GM18519 (cell line): ENCODE measurements at regions not wholly inside any gene's neighbourhood (a gene's known extent, or its start where the extent isn't known, plus 50 kb on each side); places are given as distances from the start of the nearest gene placed in this dataset.

Experiments
- ATAC-seq: cut with Tn5 transposase; IDR thresholded peaks from one replicate; pipeline ENCODE4 v1.9.1; 2021; ENCODE audit warnings: mild to moderate bottlenecking, moderate library complexity; ENCODE audit not compliant: unreplicated experiment, low FRiP score

DNA sequence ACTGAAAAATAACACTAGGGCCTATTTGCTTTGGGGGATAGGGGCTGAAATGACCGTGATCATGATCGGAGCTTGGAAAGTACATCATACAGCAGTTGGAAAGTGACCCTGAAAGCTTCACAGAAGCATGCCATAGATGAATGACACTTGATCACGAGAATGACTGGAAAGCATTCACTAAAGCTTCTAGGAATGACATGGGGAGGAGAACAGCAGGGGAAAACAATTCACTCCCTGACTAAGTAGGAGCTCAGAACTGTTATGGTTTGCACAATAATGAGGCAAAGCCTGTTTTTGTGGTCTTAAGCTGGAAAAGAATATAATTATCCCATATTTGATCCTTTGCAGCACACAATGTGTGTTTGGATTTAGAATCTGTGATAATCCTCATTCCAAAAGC lies 237.5 kb downstream of the NOL4 start:
- ATAC-seq = no peak

- ATAC-seq = no peak
These were observed 241.6 kb downstream of the NOL4 start for GRCh38 chr18:33983126-33983525.

GRCh38 chr18:33960417-33960816 lies 264.3 kb downstream of the NOL4 start:
- no peak for ATAC-seq

GRCh38 chr18:33959609-33960008 lies 265.1 kb downstream of the NOL4 start:
- no peak for ATAC-seq

DNA sequence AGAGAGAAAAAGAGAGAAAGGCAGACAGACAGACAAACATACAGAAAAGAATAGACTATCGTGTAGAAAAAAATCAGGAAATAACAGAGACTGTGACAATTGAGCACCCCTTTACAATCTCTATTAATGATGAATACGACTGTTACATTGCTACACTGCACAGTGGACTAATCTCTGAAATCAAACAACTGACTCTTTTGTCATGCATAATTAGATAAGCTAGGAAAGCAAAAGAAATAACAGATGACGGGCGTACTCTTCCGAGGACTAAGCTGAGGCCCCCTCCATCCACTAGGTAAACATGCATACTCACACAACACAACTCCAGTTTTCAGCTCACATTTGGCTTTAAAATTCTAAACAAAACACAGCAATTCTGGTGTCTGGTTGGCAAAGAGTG lies 267.0 kb downstream of the NOL4 start:
- ATAC-seq = no peak

DNA sequence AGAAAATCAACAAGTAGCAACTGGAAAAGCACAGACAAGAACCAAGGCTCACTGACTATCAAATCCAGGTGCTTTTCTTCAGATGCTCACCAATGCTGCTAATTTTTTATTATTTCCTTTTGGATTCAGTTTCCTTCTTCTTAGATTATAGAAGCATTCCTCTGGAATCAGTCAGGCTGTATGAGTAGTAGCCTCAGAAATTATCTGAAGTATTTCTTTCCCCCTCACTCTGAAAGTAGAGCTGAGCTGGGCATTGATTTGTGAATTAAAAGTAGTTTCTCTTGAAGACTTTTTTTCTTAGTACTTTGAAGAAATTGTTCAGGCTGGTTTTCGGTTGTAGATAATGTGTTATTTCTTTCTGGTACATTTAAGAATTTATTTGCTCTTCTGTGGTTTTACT lies 273.7 kb downstream of the NOL4 start:
- no peak for ATAC-seq

DNA sequence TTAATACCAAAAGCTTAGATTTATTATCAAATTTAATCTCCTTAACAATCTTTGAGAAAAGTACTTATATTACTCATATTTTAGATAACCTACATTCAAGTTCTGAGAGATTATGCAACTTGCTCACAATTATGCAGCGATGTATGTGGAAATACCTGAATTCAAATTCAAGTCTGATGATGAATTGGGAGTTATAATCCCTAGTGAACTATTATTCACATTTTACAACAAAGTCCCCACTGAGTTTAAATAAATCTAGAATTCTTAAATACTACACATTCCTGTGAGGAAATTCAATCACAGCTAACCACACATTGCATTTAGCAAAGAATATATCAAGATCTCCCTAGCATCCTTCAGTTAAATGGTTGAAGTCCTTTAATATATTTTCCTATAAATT lies 278.4 kb downstream of the NOL4 start:
- ATAC-seq = no peak

- no peak for ATAC-seq
These were observed 280.2 kb downstream of the NOL4 start for GRCh38 chr18:33944493-33944892.

DNA sequence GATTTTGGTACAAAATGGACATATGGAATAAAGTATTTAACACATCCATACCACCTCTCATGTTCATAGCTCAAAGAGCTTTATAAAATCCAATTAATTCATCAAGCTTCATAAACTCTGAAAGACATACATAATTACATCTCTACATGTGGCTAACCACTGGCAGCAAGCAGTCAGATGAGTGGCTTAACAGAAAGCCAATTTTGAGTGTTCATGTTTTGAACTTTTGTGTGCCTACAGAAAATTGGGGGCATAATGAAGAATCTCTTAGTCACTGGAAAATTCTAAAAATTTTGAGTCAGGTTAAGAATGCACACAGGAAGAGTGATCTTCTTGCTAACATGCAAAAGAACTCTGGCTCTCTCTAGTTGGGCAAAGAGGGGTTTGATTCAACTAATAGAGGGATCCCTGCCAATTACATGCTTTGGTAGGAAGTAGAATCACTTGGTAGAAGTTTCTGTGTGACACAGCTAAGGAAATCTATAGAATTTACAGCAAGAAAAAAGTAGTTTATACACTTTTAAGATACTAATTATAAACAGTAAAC lies 287.4 kb downstream of the NOL4 start:
- ATAC-seq = no peak

- ATAC-seq = no peak
These were observed 290.5 kb downstream of the NOL4 start for GRCh38 chr18:33934258-33934657.

GRCh38 chr18:33928231-33928630 lies 296.5 kb downstream of the NOL4 start:
- ATAC-seq = no peak

- no peak for ATAC-seq
These were observed 300.1 kb downstream of the NOL4 start for GRCh38 chr18:33924576-33924975.

- ATAC-seq = no peak
These were observed 300.7 kb downstream of the NOL4 start for GRCh38 chr18:33923980-33924379.

- ATAC-seq = no peak
These were observed 306.1 kb downstream of the NOL4 start for GRCh38 chr18:33918571-33918970.

DNA sequence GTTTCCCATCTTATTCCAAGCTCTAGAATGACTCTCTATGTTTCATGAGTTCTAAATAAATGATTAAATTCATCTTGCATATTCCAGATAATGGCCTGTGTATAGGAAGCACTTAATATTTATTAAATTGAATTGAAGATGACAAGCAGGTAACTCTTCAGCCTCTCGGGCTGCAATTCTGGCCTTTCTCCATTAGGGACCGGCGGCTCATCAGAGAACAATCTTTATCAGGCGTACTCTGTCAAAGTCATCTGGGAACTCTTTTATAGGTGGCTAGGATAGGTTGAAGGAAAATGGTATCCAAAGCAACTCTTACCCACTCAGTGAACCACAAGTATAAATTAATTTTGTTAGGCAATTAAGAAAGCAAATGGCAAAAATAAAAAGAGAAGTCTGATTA lies 308.5 kb downstream of the NOL4 start:
- ATAC-seq = no peak

DNA sequence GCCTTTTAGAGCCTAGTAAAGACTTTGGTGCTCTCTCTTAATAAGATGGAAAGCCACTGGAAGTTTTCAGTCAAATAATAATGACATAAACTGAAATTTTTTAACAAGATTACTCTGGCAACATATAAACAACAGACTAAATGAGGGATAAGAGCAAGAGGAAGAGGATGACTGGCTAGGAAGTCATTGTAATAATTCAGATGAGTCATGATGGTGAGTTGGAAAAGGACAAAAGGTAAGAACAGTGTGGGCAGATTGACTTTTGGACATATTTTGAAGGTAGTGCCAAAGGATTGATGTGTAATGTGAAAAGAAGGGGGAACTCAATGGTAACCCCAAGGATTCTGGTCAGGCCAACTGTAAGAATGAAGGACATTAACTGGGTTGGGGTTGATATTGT lies 310.3 kb downstream of the NOL4 start:
- ATAC-seq = no peak

GRCh38 chr18:33906046-33906445 lies 318.7 kb downstream of the NOL4 start:
- ATAC-seq = no peak

DNA sequence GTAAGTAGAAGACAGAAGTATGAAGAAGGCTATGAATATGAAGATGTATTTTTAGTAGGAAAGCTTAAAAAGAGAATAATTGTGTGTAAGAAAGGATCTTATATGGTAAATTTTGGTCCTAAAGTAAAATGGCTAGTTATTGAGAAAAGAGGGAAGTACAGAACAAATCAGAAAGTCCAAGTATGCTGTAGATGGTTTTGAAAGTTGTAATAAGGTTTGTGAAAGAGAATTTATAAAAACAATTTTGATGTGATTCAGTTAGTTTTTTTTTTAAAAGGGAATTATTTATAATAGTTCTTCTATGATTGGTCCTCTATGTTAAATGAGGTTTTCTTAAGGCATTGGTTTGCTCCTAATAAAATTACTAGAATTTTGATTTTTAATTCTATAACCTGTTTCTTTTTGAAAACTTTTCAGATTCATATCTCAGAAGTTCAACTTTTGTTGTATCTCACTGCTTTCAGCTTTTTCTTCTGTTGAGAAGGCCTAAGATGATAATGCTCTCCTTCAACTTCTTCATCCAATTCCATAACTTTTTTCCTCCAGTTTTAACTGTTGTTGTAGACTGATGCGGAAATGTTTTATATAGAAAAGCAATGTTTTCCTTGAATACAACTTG lies 322.7 kb downstream of the NOL4 start:
- no peak for ATAC-seq

- no peak for ATAC-seq
These were observed 322.6 kb downstream of the ASXL3 start for GRCh38 chr18:33900638-33901037.

DNA sequence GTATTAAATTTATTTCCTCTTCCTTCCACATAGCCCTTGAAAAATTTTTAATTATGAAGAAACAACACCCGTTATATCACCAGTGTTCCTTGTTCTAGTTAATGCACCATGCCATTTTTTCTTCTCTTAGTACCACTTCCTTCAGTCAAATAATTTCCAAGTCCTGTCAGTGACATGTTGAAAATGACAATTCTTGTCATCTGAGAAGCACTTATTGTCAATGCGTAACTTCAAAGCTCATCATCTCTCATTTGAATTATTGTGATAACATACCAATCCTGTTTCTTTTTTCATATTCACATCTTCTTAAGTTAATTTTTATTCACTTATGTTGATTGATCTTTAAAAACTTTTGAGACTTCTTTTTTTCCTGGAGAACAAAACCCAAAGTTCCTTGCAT lies 320.4 kb downstream of the ASXL3 start:
- no peak for ATAC-seq

- ATAC-seq = no peak
These were observed 300.2 kb downstream of the ASXL3 start for GRCh38 chr18:33878213-33878612.

DNA sequence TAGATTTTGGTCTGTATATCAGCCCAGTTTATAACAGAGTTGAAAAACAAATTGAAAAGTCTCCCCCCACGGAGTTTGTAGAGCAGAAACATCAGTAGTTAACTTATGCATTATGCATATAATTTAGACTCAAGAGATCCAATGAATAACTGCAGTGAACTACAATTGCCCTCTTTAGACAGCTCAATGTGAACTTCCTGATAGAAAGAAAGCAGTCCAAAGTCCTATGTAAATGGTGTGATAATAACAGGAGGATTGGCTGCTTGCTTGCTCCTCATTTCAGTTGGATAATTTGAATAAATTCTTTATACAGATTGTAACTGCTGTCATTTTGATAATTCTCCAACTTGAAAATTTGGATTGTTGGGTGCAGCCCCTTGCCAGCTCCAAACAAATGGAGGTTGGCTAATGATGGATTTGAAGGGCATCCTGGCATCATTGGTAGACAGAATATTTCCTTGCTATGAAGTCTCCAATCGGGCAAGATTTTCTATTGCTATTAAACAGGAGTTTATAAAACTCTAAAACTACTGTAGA lies 297.1 kb downstream of the ASXL3 start:
- ATAC-seq = no peak

DNA sequence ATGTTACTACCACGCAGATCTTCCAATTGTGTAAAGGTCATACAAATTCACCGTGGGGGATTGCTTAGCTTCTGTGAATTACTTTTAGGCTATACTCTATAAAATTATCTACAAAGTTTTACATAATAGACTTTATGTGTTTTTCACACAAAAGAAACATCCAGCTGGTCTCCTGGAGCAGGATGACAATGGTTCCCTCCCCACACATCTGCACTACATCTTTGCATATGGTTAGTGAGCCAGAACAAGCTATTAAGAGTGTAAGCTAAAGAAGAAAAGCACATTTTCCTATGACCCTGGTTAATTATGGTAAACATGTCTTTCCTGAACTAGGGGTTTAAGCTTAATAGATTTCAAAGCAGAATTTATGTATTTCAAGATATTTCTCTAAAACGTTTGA lies 295.1 kb downstream of the ASXL3 start:
- no peak for ATAC-seq
